PC-3 (cell line): ENCODE measurements at regions not wholly inside any gene's neighbourhood (a gene's known extent, or its start where the extent isn't known, plus 50 kb on each side); places are given as distances from the start of the nearest gene placed in this dataset.

Source experiments
- ATAC-seq: fragments of 200-7000 bp; cut with Tn5 transposase; 2 replicates; pipeline ENCODE4 v1.9.1; 2020; ENCODE audit warnings: mild to moderate bottlenecking, moderate library complexity
- BruUV-seq: library from RNA; stranded (reverse); fragments of 400-500 nt; replicated peaks from 2 replicates; lab custom pipeline; 2021; lab: Mats Ljungman, UMichigan
- CTCF ChIA-PET: fragments of 300-600 bp; sonication (Branson Sonifier 250); formaldehyde crosslinking; loops from one replicate; lab custom pipeline; 2022; ENCODE audit warnings: antibody characterized with exemption; lab: Charles Lee
- POLR2A ChIA-PET: fragments of 300-600 bp; sonication (Branson Sonifier 250); formaldehyde crosslinking; loops from one replicate; lab custom pipeline; 2022; ENCODE audit warnings: antibody characterized with exemption; ENCODE audit not compliant: unreplicated experiment; lab: Charles Lee
- DNase-seq: peaks from one replicate; pipeline ENCODE4 v3.0.0-alpha.2; 2015
- H2AFZ ChIP-seq: fragments of 300-600 bp; sonication (generic); 2 replicates; pipeline ENCODE4 v1.6.0; 2016; ENCODE audit warnings: antibody characterized with exemption, low read length
- H3F3A ChIP-seq: fragments of 300-600 bp; sonication (generic); one replicate; pipeline ENCODE4 v1.6.0; 2017; ENCODE audit warnings: antibody characterized with exemption, low read length, control low read depth, mild to moderate bottlenecking; ENCODE audit not compliant: unreplicated experiment
- H3K27ac ChIP-seq: fragments of 300-600 bp; sonication (generic); 2 replicates; pipeline ENCODE4 v1.5.1; 2016; ENCODE audit warnings: mild to moderate bottlenecking, low read length
- H3K27me3 ChIP-seq: fragments of 300-600 bp; sonication (generic); 2 replicates; pipeline ENCODE4 v1.6.1; 2016; ENCODE audit warnings: low read length, mixed read lengths
- H3K36me3 ChIP-seq: fragments of 300-600 bp; sonication (generic); 2 replicates; pipeline ENCODE4 v1.6.1; 2016; ENCODE audit warnings: low read depth, mixed run types, low read length, mixed read lengths
- H3K4me1 ChIP-seq: fragments of 300-600 bp; sonication (generic); 2 replicates; pipeline ENCODE4 v1.5.1; 2016; ENCODE audit warnings: low read length; ENCODE audit not compliant: insufficient read depth
- H3K4me2 ChIP-seq: fragments of 300-600 bp; sonication (generic); 2 replicates; pipeline ENCODE4 v1.6.0; 2016; ENCODE audit warnings: low read length
- H3K4me3 ChIP-seq: fragments of 300-600 bp; sonication (generic); 2 replicates; pipeline ENCODE4 v1.5.1; 2016; ENCODE audit warnings: mild to moderate bottlenecking, low read length, mixed read lengths
- H3K79me2 ChIP-seq: fragments of 300-600 bp; sonication (generic); 2 replicates; pipeline ENCODE4 v1.6.1; 2017; ENCODE audit warnings: low read length, mixed read lengths
- H3K9ac ChIP-seq: fragments of 300-600 bp; sonication (generic); 2 replicates; pipeline ENCODE4 v1.6.0; 2016; ENCODE audit warnings: mild to moderate bottlenecking, low read length
- H3K9me2 ChIP-seq: fragments of 300-600 bp; sonication (generic); replicated peaks from 2 replicates; pipeline ENCODE4 v1.6.1; 2016; ENCODE audit warnings: mixed run types, low read length, mixed read lengths
- H3K9me3 ChIP-seq: fragments of 300-600 bp; sonication (generic); 2 replicates; pipeline ENCODE4 v1.6.1; 2016; ENCODE audit warnings: low read length, mixed read lengths
- H4K20me1 ChIP-seq: fragments of 300-600 bp; sonication (generic); 2 replicates; pipeline ENCODE4 v1.6.1; 2016; ENCODE audit warnings: low read length, mixed read lengths
- EZH2 ChIP-seq: fragments of 300-600 bp; sonication (generic); IDR thresholded peaks from one replicate; pipeline ENCODE4 v1.6.1; 2017; ENCODE audit warnings: antibody characterized with exemption, mild to moderate bottlenecking, low read length; ENCODE audit not compliant: unreplicated experiment
- EZH2phosphoT487 ChIP-seq: fragments of 300-600 bp; sonication (generic); IDR thresholded peaks from 2 replicates; pipeline ENCODE4 v1.6.1; 2018; ENCODE audit warnings: mild to moderate bottlenecking, antibody characterized with exemption, low read length, borderline replicate concordance
- intact Hi-C: fragments of 100-400 bp; cut with micrococcal nuclease; formaldehyde crosslinking; loops from 2 replicates; pipeline ENCODE4 v1.9.0; 2023
- TF ChIP-seq, protein P1 (sequence below): fragments of 300-600 bp; sonication (generic); conservative IDR thresholded peaks from 2 replicates; pipeline ENCODE4 v1.5.1; 2017; ENCODE audit warnings: antibody characterized with exemption, low read depth, mild to moderate bottlenecking, low read length

DNA sequence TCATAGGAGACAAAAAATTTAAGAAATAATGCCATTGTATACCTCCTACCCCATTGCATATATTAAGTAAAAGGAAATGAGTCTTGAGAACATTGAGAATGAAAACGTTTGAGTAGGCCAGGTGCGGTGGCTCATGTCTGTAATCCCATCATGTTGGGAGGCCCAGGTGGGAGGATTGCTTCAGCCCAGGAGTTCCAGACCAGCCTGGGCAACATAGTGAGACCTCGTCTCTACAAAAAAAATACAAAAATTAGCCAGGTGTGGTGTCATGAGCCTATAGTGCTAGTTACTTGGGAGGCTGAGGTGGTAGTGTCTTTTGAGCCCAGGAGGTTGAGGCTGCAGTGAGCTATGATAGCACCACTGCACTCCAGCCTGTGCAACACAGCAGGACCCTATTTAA is 107.7 kb upstream of the MGAT5 start:
- H3K79me2 ChIP-seq = peaks cover 41% of the 10 kb centered on the region
- no peak overlapping the region for H3K4me3 ChIP-seq
- H3K9me3 ChIP-seq = no peaks in the 10 kb centered on the region
- H3K4me2 ChIP-seq = no peak overlapping the region
- ChIA-PET POLR2A (no interaction called here), CTCF (no interaction called here)
- TF ChIP-seq, protein P1, sequence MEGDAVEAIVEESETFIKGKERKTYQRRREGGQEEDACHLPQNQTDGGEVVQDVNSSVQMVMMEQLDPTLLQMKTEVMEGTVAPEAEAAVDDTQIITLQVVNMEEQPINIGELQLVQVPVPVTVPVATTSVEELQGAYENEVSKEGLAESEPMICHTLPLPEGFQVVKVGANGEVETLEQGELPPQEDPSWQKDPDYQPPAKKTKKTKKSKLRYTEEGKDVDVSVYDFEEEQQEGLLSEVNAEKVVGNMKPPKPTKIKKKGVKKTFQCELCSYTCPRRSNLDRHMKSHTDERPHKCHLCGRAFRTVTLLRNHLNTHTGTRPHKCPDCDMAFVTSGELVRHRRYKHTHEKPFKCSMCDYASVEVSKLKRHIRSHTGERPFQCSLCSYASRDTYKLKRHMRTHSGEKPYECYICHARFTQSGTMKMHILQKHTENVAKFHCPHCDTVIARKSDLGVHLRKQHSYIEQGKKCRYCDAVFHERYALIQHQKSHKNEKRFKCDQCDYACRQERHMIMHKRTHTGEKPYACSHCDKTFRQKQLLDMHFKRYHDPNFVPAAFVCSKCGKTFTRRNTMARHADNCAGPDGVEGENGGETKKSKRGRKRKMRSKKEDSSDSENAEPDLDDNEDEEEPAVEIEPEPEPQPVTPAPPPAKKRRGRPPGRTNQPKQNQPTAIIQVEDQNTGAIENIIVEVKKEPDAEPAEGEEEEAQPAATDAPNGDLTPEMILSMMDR = no peak
- TF ChIP-seq EZH2 (no peak), EZH2phosphoT487 (no peak)
- peaks cover 19% of the 10 kb centered on the region for H3K4me1 ChIP-seq
- H3K36me3 ChIP-seq = no peaks in the 10 kb centered on the region
- H2AFZ ChIP-seq = no peak overlapping the region
- no peak overlapping the region for H3K27ac ChIP-seq
- no peaks in the 10 kb centered on the region for H4K20me1 ChIP-seq
- DNase-seq = no peak
- no TSS peak for BruUV-seq
- no peak overlapping the region for H3K9ac ChIP-seq
- no peaks in the 10 kb centered on the region for H3K27me3 ChIP-seq
- ATAC-seq = no peak
- H3K9me2 ChIP-seq = no peaks in the 10 kb centered on the region
- intact Hi-C loops = no loop called here
- no peaks in the 10 kb centered on the region for H3F3A ChIP-seq

DNA sequence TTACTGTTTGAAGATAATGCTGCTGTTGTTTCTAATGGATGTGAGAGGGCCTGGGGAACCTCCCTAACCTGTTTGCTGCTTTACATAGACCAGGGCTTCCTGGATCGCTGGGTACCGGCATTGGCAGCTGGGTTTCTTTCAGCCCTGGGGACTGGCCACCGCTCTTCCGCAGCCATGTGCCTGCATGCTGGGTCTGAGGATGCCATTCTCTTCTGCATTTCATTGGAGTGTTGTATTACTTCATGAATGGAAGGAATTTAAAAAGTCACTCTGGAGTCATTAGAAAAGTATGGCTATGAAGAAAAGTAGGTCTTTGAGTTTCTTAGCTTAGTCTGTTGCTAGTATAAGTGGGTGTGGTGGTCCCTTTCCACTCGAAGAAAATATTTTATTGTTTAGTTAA is 107.3 kb upstream of the MGAT5 start:
- H2AFZ ChIP-seq = no peak overlapping the region
- H3K27ac ChIP-seq = no peak overlapping the region
- no peak overlapping the region for H3K4me3 ChIP-seq
- no peaks in the 10 kb centered on the region for H3K9me3 ChIP-seq
- BruUV-seq = no TSS peak
- no peak for TF ChIP-seq EZH2
- no peak for TF ChIP-seq EZH2phosphoT487
- TF ChIP-seq, protein P1 = no peak
- H3K4me2 ChIP-seq = no peak overlapping the region
- peaks cover 40% of the 10 kb centered on the region for H3K79me2 ChIP-seq
- H3K4me1 ChIP-seq = peaks cover 19% of the 10 kb centered on the region
- CTCF ChIA-PET = no interaction called here
- DNase-seq (no peak), ATAC-seq (no peak)
- H4K20me1 ChIP-seq = no peaks in the 10 kb centered on the region
- intact Hi-C loops = no loop called here
- POLR2A ChIA-PET = no interaction called here
- no peak overlapping the region for H3K9ac ChIP-seq
- H3F3A ChIP-seq = no peaks in the 10 kb centered on the region
- no peaks in the 10 kb centered on the region for H3K9me2 ChIP-seq
- H3K27me3 ChIP-seq = no peaks in the 10 kb centered on the region
- no peaks in the 10 kb centered on the region for H3K36me3 ChIP-seq

- no peaks in the 10 kb centered on the region for H4K20me1 ChIP-seq
- no peaks in the 10 kb centered on the region for H3K36me3 ChIP-seq
- no peak for ATAC-seq
- H3K27ac ChIP-seq = no peak overlapping the region
- no peak overlapping the region for H3K4me3 ChIP-seq
- DNase-seq = no peak
- peaks cover 3% of the 10 kb centered on the region for H3K4me1 ChIP-seq
- no peaks in the 10 kb centered on the region for H3K9me2 ChIP-seq
- H2AFZ ChIP-seq = no peak overlapping the region
- H3F3A ChIP-seq = no peaks in the 10 kb centered on the region
- ChIA-PET CTCF (no interaction called here), POLR2A (no interaction called here)
- H3K9me3 ChIP-seq = no peaks in the 10 kb centered on the region
- no peak overlapping the region for H3K4me2 ChIP-seq
- no peak overlapping the region for H3K9ac ChIP-seq
- intact Hi-C loops = no loop called here
- BruUV-seq = no TSS peak
- TF ChIP-seq EZH2 (no peak), EZH2phosphoT487 (no peak)
- TF ChIP-seq, protein P1 = no peak
- peaks cover 25% of the 10 kb centered on the region for H3K79me2 ChIP-seq
- H3K27me3 ChIP-seq = no peaks in the 10 kb centered on the region
Measured at GRCh38 chr2:134148172-134148571, 105.7 kb upstream of the MGAT5 start.
